GM18868 (cell line): ENCODE measurements at regions not wholly inside any gene's neighbourhood (a gene's known extent, or its start where the extent isn't known, plus 50 kb on each side); places are given as distances from the start of the nearest gene placed in this dataset.

ENCODE experiments used
- ATAC-seq: cut with Tn5 transposase; IDR thresholded peaks from one replicate; pipeline ENCODE4 v1.9.1; 2021; ENCODE audit warnings: mild to moderate bottlenecking, moderate library complexity; ENCODE audit not compliant: unreplicated experiment

GRCh38 chr7:156082048-156083040 lies 270.1 kb upstream of the SHH start:
- no peak for ATAC-seq

- no peak for ATAC-seq
These were observed 268.3 kb upstream of the SHH start for GRCh38 chr7:156080596-156080995.

GRCh38 chr7:156080046-156080445 lies 267.8 kb upstream of the SHH start:
- ATAC-seq = no peak

- ATAC-seq = no peak
These were observed 266.9 kb upstream of the SHH start for GRCh38 chr7:156079156-156079555.

- no peak for ATAC-seq
These were observed 262.8 kb upstream of the SHH start for GRCh38 chr7:156074982-156075615.

- ATAC-seq = no peak
These were observed 261.8 kb upstream of the SHH start for GRCh38 chr7:156074084-156074483.

GRCh38 chr7:156073366-156074052 lies 261.2 kb upstream of the SHH start:
- no peak for ATAC-seq

- no peak for ATAC-seq
These were observed 259.3 kb upstream of the SHH start for GRCh38 chr7:156071612-156072011.

GRCh38 chr7:156069891-156070290 lies 257.6 kb upstream of the SHH start:
- no peak for ATAC-seq

GRCh38 chr7:156067156-156067555 lies 254.9 kb upstream of the SHH start:
- no peak for ATAC-seq

- ATAC-seq = no peak
These were observed 253.1 kb upstream of the SHH start for GRCh38 chr7:156065400-156065799.

- ATAC-seq = no peak
These were observed 252.7 kb upstream of the SHH start for GRCh38 chr7:156064971-156065386.

GRCh38 chr7:156063241-156063810 lies 251.1 kb upstream of the SHH start:
- ATAC-seq = no peak

- no peak for ATAC-seq
These were observed 250.0 kb upstream of the SHH start for GRCh38 chr7:156062286-156062685.

GRCh38 chr7:156061689-156062255 lies 249.5 kb upstream of the SHH start:
- no peak for ATAC-seq

GRCh38 chr7:156060925-156061324 lies 248.7 kb upstream of the SHH start:
- no peak for ATAC-seq

GRCh38 chr7:156059369-156059768 lies 247.1 kb upstream of the SHH start:
- no peak for ATAC-seq

GRCh38 chr7:156058248-156058647 lies 246.0 kb upstream of the SHH start:
- no peak for ATAC-seq

GRCh38 chr7:156056534-156056933 lies 244.3 kb upstream of the SHH start:
- ATAC-seq = no peak

- ATAC-seq = no peak
These were observed 243.1 kb upstream of the SHH start for GRCh38 chr7:156055206-156055822.
